OCI-LY7 (cell line): ENCODE measurements at regions not wholly inside any gene's neighbourhood (a gene's known extent, or its start where the extent isn't known, plus 50 kb on each side); places are given as distances from the start of the nearest gene placed in this dataset.

Source experiments
- EZH2phosphoT487 ChIP-seq: fragments of 200-600 bp; sonication (generic); IDR thresholded peaks from 2 replicates; pipeline ENCODE4 v1.6.1; 2018; ENCODE audit warnings: low read depth, borderline replicate concordance, mild to moderate bottlenecking, mixed run types, antibody characterized with exemption, low read length, moderate library complexity, mixed read lengths
- TF ChIP-seq, protein P1 (sequence below): fragments of 200-600 bp; sonication (generic); conservative IDR thresholded peaks from 2 replicates; pipeline ENCODE4 v1.5.1; 2014; ENCODE audit warnings: mild to moderate bottlenecking, antibody characterized with exemption, low read length, moderate library complexity, mixed read lengths

DNA sequence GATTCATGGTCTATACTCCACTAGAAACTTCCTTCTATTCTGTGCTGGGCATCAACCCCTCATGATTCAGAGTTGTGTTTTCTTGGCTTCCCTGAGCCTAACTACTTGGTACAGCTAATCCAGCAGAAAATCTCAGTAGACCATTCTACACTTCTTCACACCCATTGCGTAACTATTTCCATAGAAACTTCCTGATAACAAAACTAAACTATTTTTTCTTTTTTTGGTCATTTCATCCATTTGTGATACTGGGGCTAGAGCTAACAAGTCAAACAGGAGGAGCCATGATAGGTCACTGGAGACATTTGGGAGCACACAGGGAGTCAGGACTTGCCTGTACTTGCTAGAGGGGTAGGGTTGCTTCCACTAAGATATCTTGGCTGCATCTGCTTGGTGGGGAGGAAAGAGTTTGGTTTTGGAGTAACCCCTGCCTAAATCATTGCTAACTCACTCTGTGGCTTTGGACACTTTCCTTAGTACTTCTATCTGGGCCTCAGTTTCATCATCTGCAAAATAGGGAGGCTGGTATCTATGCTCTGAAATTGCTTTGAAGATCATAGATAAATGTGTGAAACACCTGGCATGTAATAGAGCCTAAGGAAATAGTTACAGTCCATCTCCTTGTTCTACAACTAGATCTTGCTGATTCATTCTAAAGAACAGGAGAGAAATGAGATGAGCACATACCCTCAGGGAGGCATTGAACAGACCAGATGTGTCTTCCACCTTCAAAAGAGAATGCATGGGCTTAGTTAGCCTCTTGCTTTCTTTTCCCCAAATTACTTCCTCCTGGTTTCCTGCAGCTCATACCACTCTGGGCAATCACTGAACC lies 127.9 kb upstream of the ADGRF1 start:
- TF ChIP-seq, protein P1, sequence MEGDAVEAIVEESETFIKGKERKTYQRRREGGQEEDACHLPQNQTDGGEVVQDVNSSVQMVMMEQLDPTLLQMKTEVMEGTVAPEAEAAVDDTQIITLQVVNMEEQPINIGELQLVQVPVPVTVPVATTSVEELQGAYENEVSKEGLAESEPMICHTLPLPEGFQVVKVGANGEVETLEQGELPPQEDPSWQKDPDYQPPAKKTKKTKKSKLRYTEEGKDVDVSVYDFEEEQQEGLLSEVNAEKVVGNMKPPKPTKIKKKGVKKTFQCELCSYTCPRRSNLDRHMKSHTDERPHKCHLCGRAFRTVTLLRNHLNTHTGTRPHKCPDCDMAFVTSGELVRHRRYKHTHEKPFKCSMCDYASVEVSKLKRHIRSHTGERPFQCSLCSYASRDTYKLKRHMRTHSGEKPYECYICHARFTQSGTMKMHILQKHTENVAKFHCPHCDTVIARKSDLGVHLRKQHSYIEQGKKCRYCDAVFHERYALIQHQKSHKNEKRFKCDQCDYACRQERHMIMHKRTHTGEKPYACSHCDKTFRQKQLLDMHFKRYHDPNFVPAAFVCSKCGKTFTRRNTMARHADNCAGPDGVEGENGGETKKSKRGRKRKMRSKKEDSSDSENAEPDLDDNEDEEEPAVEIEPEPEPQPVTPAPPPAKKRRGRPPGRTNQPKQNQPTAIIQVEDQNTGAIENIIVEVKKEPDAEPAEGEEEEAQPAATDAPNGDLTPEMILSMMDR, result no peak
- TF ChIP-seq EZH2phosphoT487, result no peak
